ENCODE measurements at regions not wholly inside any gene's neighbourhood (a gene's known extent, or its start where the extent isn't known, plus 50 kb on each side); places are given as distances from the start of the nearest gene placed in this dataset.
A peak's percentile ranks its signal among the peaks of the same experiment; 100 is the strongest.
"Not testable (repeated sequence)": the region's sequence is repeated elsewhere in the genome, so short reads cannot be mapped to it uniquely, and the experiment has no call there.

DNA sequence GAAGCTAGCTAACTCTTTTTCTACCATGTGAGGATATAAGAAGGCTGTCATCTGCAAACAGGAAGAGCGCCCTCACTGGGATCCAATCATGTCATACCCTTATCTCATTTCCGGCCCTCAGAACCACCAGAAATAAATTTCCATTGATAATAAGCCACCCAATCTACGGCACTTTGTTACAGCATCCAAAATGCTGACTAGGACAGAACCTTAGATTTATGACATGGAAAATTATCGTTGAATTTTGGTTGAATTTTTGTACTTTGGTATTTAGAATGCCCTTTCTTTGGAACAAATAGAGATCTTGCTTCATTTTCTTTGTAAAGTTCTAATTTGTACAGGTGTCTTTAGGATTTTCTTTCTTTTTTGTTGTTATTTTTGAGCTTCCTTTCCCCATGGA lies 53.3 kb upstream of the CYLC2 start:
- Mint-ChIP-seq H3K4me1 (ENCODE audit: low read depth) (no peaks in the 10 kb centered on the region), H3K9me3 (peaks cover 4% of the 10 kb centered on the region in 2 donors), H3K27me3 (ENCODE audit: low read depth) (no peaks in the 10 kb centered on the region), H3K4me3 (no peak overlapping the region), H3K36me3 (ENCODE audit: insufficient read depth in 2 of 2) (peaks cover 0 to 2% of the 10 kb centered on the region in 2 donors), H3K27ac (no peak overlapping the region)
- ATAC-seq (replicated peaks in 1 of 2) (no peak), DNase-seq (no peak)

GRCh38 chr9:102922526-102922925 lies 72.6 kb upstream of the CYLC2 start:
- no peak for DNase-seq
- H3K27me3 Mint-ChIP-seq (ENCODE audit: low read depth): no peaks in the 10 kb centered on the region
- H3K4me3 Mint-ChIP-seq: no peak overlapping the region
- H3K27ac Mint-ChIP-seq: no peak overlapping the region
- H3K9me3 Mint-ChIP-seq: peaks cover 1 to 5% of the 10 kb centered on the region in 2 donors
- no peaks in the 10 kb centered on the region for H3K4me1 Mint-ChIP-seq (ENCODE audit: low read depth)
- no peaks in the 10 kb centered on the region for H3K36me3 Mint-ChIP-seq (ENCODE audit: insufficient read depth in 2 of 2)
- peak in 1 of 2 donors; percentile 44 for ATAC-seq (replicated peaks in 1 of 2)

GRCh38 chr9:102911185-102911584 lies 83.9 kb upstream of the CYLC2 start:
- Mint-ChIP-seq H3K4me3 (no peak overlapping the region), H3K4me1 (ENCODE audit: low read depth) (no peaks in the 10 kb centered on the region), H3K27me3 (ENCODE audit: low read depth) (no peaks in the 10 kb centered on the region), H3K27ac (no peak overlapping the region), H3K36me3 (ENCODE audit: insufficient read depth in 2 of 2) (no peaks in the 10 kb centered on the region), H3K9me3 (peaks cover 2 to 6% of the 10 kb centered on the region in 2 donors)
- DNase-seq: no peak
- ATAC-seq (replicated peaks in 1 of 2): no peak

DNA sequence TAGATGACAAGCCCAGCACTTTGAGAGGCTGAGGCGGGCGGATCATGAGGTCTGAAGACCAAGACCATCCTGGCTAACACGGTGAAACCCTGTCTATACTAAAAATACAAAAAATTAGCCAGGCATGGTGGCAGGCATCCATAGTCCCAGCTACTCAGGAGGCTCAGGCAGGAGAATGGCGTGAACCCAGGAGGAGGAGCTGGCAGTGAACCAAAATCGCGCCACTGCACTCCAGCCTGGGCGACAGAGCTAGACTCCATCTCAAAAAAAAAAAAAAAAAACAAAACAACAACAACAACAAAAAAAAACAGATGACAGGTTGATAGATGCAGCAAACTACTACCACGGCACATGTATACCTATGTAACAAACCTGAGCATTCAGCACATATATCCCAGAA lies 89.3 kb upstream of the CYLC2 start:
- not testable (repeated sequence) for H3K27me3 Mint-ChIP-seq (ENCODE audit: low read depth); H3K27ac Mint-ChIP-seq; ATAC-seq (replicated peaks in 1 of 2); DNase-seq; H3K36me3 Mint-ChIP-seq (ENCODE audit: insufficient read depth in 2 of 2); H3K4me1 Mint-ChIP-seq (ENCODE audit: low read depth); H3K4me3 Mint-ChIP-seq
- peaks cover 13 to 17% of the 10 kb centered on the region in 2 donors for H3K9me3 Mint-ChIP-seq

DNA sequence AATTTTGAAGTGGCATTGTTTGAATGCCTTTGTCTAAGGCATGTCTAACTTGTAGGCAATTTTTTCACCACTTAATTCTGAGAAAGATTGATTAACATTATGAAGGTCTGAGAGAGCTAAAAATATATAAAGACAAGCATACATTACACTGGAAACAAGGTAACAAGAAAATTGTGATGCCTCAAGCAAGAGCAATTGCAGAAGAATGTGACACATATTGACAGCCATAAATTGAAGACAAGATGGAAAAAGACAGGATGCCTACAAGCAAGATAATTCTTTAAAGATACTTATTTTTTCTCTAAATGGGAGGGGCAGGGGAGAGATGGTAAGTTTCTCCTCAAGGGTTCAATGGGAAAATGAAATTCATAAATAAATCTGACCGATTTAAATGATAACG lies 103.1 kb upstream of the CYLC2 start:
- ATAC-seq (replicated peaks in 1 of 2) (no peak), DNase-seq (no peak)
- Mint-ChIP-seq H3K9me3 (peaks cover 2 to 9% of the 10 kb centered on the region in 2 donors), H3K27me3 (ENCODE audit: low read depth) (no peaks in the 10 kb centered on the region), H3K36me3 (ENCODE audit: insufficient read depth in 2 of 2) (no peaks in the 10 kb centered on the region), H3K4me1 (ENCODE audit: low read depth) (no peaks in the 10 kb centered on the region), H3K4me3 (no peak overlapping the region), H3K27ac (no peak overlapping the region)

DNA sequence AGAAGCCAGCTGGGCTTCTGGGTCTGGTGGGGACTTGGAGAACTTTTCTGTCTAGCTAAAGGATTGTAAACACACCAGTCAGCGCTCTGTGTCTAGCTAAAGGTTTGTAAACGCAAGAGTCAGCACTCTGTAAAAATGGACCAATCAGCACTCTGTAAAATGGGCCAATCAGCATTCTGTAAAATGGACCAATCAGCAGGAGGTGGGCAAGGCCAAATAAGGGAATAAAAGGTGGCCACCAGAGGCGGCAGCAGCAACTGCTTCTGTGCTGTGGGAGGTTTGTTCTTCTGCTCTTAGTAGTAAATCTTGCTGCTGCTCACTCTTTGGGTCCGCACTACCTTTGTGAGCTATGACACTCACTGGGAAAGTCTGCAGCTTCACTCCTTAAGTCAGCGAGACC lies 106.4 kb upstream of the CYLC2 start:
- not testable (repeated sequence) for H3K27ac Mint-ChIP-seq; H3K36me3 Mint-ChIP-seq (ENCODE audit: insufficient read depth in 2 of 2); DNase-seq; H3K27me3 Mint-ChIP-seq (ENCODE audit: low read depth); H3K9me3 Mint-ChIP-seq; ATAC-seq (replicated peaks in 1 of 2); H3K4me3 Mint-ChIP-seq; H3K4me1 Mint-ChIP-seq (ENCODE audit: low read depth)

DNA sequence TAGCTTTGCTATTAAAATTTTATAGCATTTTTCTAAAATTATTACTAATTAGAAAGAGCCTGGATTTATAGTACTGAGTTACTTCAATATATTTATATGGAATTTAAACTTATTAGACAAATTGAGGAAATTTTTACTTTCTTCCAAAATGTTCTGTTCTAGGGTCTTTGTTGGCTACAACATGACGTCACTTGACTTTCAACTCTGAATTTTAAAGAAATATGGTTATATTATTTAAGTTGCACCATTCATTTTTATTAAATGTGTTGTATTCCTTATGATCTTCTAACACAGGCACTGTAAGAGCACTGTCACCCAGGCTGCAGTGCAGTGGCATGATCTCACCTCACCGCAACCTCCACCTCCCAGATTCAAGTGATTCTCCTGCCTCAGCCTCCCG lies 119.4 kb upstream of the CYLC2 start:
- Mint-ChIP-seq H3K36me3 (ENCODE audit: insufficient read depth in 2 of 2) (no peaks in the 10 kb centered on the region), H3K4me3 (no peak overlapping the region)

GRCh38 chr9:102867488-102867887 lies 127.6 kb upstream of the CYLC2 start:
- H3K4me3 Mint-ChIP-seq: no peak overlapping the region
- ATAC-seq (replicated peaks in 1 of 2): no peak
- no peaks in the 10 kb centered on the region for H3K36me3 Mint-ChIP-seq (ENCODE audit: insufficient read depth in 2 of 2)

More for the DNA sequence above, 119.4 kb upstream of the CYLC2 start:
- Mint-ChIP-seq H3K27me3 (ENCODE audit: low read depth) (no peaks in the 10 kb centered on the region), H3K4me1 (ENCODE audit: low read depth) (no peaks in the 10 kb centered on the region), H3K27ac (no peak overlapping the region), H3K9me3 (peaks cover 10 to 11% of the 10 kb centered on the region in 2 donors)
- no peak for DNase-seq
- ATAC-seq (replicated peaks in 1 of 2): no peak

DNA sequence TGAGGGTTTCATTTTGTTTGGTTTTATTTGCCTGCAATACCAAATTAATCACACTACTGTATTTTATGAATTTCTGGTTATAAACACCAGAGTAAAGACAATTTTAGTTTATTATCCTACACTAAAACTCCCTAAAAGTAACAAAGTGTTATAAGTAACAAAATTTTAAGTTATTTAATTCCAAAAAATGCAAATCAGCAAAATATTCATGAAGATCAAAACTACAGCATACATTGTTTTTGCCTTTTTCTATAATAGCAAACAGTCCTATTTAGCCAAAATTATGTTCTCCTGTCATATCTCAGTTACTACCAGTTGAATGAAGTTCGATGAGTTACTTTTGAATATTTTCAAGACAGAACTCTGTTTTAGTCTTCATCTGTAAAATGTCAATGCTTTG lies 132.7 kb upstream of the CYLC2 start:
- Mint-ChIP-seq H3K4me1 (ENCODE audit: low read depth) (no peaks in the 10 kb centered on the region), H3K36me3 (ENCODE audit: insufficient read depth in 2 of 2) (no peaks in the 10 kb centered on the region), H3K27ac (no peak overlapping the region), H3K4me3 (no peak overlapping the region), H3K27me3 (ENCODE audit: low read depth) (no peaks in the 10 kb centered on the region), H3K9me3 (peaks cover 5 to 8% of the 10 kb centered on the region in 2 donors)
- ATAC-seq (replicated peaks in 1 of 2) (no peak), DNase-seq (no peak)

More at GRCh38 chr9:102867488-102867887, 127.6 kb upstream of the CYLC2 start:
- H3K9me3 Mint-ChIP-seq: peaks cover 6 to 8% of the 10 kb centered on the region in 2 donors
- no peak for DNase-seq
- H3K27me3 Mint-ChIP-seq (ENCODE audit: low read depth): no peaks in the 10 kb centered on the region
- H3K4me1 Mint-ChIP-seq (ENCODE audit: low read depth): no peaks in the 10 kb centered on the region
- H3K27ac Mint-ChIP-seq: no peak overlapping the region

DNA sequence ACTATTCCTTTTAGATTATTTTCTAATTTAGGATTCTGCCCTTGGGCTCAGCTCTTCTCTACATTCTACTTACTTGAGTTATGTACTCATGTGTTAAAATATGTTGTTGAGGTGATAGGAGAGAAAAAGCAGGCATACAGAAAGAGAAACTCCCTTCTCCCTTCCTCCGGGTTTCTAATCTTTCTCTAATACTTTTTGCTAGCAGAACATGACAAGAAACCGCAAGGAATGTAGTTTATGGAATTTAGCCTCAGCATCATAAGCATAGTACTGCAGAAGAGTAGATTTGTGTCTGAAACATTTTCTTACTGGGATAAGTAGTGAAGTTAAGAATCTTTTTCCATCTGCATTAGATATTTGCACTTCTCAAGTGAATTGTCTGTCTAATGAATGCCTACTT lies 139.5 kb upstream of the CYLC2 start:
- H3K4me1 Mint-ChIP-seq (ENCODE audit: low read depth): no peaks in the 10 kb centered on the region
- peaks cover 6% of the 10 kb centered on the region in 2 donors for H3K9me3 Mint-ChIP-seq
- no peak overlapping the region for H3K27ac Mint-ChIP-seq
- DNase-seq: no peak
- ATAC-seq (replicated peaks in 1 of 2): no peak
- H3K4me3 Mint-ChIP-seq: no peak overlapping the region
- H3K27me3 Mint-ChIP-seq (ENCODE audit: low read depth): no peaks in the 10 kb centered on the region
- H3K36me3 Mint-ChIP-seq (ENCODE audit: insufficient read depth in 2 of 2): no peaks in the 10 kb centered on the region

- ATAC-seq (replicated peaks in 1 of 2): no peak
- H3K9me3 Mint-ChIP-seq: peaks cover 5 to 6% of the 10 kb centered on the region in 2 donors
- no peaks in the 10 kb centered on the region for H3K4me1 Mint-ChIP-seq (ENCODE audit: low read depth)
- no peak overlapping the region for H3K27ac Mint-ChIP-seq
- no peaks in the 10 kb centered on the region for H3K36me3 Mint-ChIP-seq (ENCODE audit: insufficient read depth in 2 of 2)
- no peak for DNase-seq
- no peak overlapping the region for H3K4me3 Mint-ChIP-seq
- no peaks in the 10 kb centered on the region for H3K27me3 Mint-ChIP-seq (ENCODE audit: low read depth)
Observed at GRCh38 chr9:102845827-102846371, 149.2 kb upstream of the CYLC2 start.

- Mint-ChIP-seq H3K4me3 (no peak overlapping the region), H3K9me3 (peaks cover 5 to 6% of the 10 kb centered on the region in 2 donors), H3K27ac (no peak overlapping the region), H3K27me3 (ENCODE audit: low read depth) (no peaks in the 10 kb centered on the region), H3K4me1 (ENCODE audit: low read depth) (no peaks in the 10 kb centered on the region), H3K36me3 (ENCODE audit: insufficient read depth in 2 of 2) (no peaks in the 10 kb centered on the region)
- no peak for DNase-seq
- no peak for ATAC-seq (replicated peaks in 1 of 2)
Observed at GRCh38 chr9:102844716-102845115, 150.4 kb upstream of the CYLC2 start.

DNA sequence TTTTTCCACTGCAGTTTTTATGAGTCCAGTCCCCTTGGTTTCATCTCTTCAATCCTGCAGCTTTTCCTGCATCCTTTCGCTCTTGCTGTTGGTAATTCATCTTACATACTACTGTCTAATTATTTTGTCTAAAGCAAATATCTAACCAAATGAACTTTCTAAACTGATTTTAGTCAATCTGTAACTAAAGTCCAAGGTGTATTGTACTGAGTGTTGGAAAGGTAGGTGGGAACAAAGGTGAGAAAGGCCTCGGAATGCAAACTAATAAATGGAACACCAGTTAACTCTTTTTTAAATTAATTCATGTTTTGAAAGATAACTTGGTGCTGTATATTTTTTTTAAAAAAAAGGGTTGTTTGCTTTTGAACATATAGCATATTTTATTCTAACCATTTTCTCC lies 152.7 kb upstream of the CYLC2 start:
- ATAC-seq (replicated peaks in 1 of 2): no peak
- Mint-ChIP-seq H3K9me3 (peaks cover 6 to 7% of the 10 kb centered on the region in 2 donors), H3K4me3 (no peak overlapping the region), H3K27ac (no peak overlapping the region), H3K4me1 (ENCODE audit: low read depth) (no peaks in the 10 kb centered on the region), H3K36me3 (ENCODE audit: insufficient read depth in 2 of 2) (no peaks in the 10 kb centered on the region), H3K27me3 (ENCODE audit: low read depth) (no peaks in the 10 kb centered on the region)
- no peak for DNase-seq

- H3K36me3 Mint-ChIP-seq (ENCODE audit: insufficient read depth in 2 of 2): no peaks in the 10 kb centered on the region
- no peak overlapping the region for H3K4me3 Mint-ChIP-seq
- no peaks in the 10 kb centered on the region for H3K4me1 Mint-ChIP-seq (ENCODE audit: low read depth)
- no peak for DNase-seq
- no peak for ATAC-seq (replicated peaks in 1 of 2)
- H3K27me3 Mint-ChIP-seq (ENCODE audit: low read depth): no peaks in the 10 kb centered on the region
- peaks cover 6 to 8% of the 10 kb centered on the region in 2 donors for H3K9me3 Mint-ChIP-seq
- no peak overlapping the region for H3K27ac Mint-ChIP-seq
Observed at GRCh38 chr9:102841376-102841775, 153.8 kb upstream of the CYLC2 start.

All from activated T-cell treated with anti-CD3 and anti-CD28 coated beads, Interleukin-2, amount 50 U/mL, for 72 hours (primary cell).